Neural crest cell (in vitro differentiated cells): ENCODE measurements at regions not wholly inside any gene's neighbourhood (a gene's known extent, or its start where the extent isn't known, plus 50 kb on each side); places are given as distances from the start of the nearest gene placed in this dataset.

Source experiments
- DNase-seq: peaks from one replicate; pipeline ENCODE4 v3.0.0; 2021; ENCODE audit warnings: low read depth, mixed read lengths, low spot score
- H3K27ac Mint-ChIP-seq: one replicate; pipeline ENCODE4 v1.8.0; 2021; ENCODE audit warnings: mild to moderate bottlenecking, mixed read lengths; ENCODE audit not compliant: unreplicated experiment
- H3K27me3 Mint-ChIP-seq: 2 replicates; pipeline ENCODE4 v1.8.0; 2021; ENCODE audit warnings: low read depth, mild to moderate bottlenecking, mixed read lengths
- H3K36me3 Mint-ChIP-seq: 2 replicates; pipeline ENCODE4 v1.8.0; 2021; ENCODE audit warnings: low read depth, mild to moderate bottlenecking, mixed read lengths
- H3K4me1 Mint-ChIP-seq: 2 replicates; pipeline ENCODE4 v1.8.0; 2021; ENCODE audit warnings: mixed read lengths
- H3K4me3 Mint-ChIP-seq: one replicate; pipeline ENCODE4 v1.8.0; 2021; ENCODE audit warnings: mild to moderate bottlenecking, mixed read lengths
- H3K9me3 Mint-ChIP-seq: 2 replicates; pipeline ENCODE4 v1.8.0; 2021; ENCODE audit warnings: mixed read lengths
- TF ChIP-seq, protein P1 (sequence below): fragments of 200-600 bp; sonication (generic); conservative IDR thresholded peaks from 2 replicates; pipeline ENCODE4 v1.5.0; 2021; ENCODE audit warnings: antibody characterized with exemption, mild to moderate bottlenecking

DNA sequence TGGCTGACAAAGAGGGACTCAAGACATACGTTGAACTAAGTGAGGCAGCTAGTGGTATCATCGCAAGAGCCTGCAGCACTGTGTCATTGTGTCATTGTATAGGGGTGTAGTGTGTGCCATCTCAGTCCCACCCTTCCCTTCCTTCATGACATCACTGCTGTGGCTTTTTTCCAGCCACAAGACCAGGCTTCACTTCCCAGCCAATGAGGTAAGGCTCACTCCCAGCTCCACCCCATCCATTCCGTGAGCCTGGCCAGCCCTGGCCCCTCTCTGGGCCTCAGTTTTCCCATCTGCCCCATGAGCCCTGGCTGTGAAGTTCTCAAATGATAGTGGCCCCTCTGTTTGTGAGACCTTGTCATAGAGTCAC, 134.3 kb upstream of the ZMIZ1 start:
- Mint-ChIP-seq H3K4me1 (peaks cover 34% of the 10 kb centered on the region), H3K27me3 (peaks cover 4% of the 10 kb centered on the region), H3K4me3 (no peak overlapping the region), H3K36me3 (no peaks in the 10 kb centered on the region), H3K27ac (no peak overlapping the region), H3K9me3 (peaks cover 7% of the 10 kb centered on the region)
- no peak for DNase-seq
- TF ChIP-seq, protein P1, sequence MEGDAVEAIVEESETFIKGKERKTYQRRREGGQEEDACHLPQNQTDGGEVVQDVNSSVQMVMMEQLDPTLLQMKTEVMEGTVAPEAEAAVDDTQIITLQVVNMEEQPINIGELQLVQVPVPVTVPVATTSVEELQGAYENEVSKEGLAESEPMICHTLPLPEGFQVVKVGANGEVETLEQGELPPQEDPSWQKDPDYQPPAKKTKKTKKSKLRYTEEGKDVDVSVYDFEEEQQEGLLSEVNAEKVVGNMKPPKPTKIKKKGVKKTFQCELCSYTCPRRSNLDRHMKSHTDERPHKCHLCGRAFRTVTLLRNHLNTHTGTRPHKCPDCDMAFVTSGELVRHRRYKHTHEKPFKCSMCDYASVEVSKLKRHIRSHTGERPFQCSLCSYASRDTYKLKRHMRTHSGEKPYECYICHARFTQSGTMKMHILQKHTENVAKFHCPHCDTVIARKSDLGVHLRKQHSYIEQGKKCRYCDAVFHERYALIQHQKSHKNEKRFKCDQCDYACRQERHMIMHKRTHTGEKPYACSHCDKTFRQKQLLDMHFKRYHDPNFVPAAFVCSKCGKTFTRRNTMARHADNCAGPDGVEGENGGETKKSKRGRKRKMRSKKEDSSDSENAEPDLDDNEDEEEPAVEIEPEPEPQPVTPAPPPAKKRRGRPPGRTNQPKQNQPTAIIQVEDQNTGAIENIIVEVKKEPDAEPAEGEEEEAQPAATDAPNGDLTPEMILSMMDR: no peak

DNA sequence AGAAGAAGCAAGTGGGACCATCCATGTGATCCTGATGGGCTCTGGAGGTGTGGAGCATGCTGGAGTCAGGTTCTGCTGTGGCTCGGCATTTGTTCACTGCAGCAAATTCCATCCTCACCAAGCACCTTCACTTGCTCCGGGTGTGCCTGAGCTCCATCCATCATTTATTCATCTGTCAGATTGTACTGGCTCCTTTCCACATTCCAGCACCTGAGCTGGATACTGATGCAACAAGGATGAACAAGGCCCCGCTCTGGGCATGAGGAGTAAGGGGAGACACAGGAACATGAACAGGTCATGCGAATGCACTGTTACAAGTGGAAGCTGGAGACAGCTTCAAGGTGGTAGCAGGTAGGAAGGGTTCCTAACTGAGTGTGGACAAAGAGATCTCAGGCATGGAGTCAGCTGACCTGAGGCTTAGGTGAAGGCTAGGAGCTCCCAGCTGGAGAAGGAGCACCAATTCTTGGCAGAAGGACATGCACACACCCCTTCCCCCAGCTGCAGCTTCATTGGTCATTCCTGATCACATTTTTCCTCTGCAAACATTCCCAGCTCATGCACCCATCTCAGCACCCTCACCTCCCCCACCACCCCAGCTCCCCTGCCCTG, 133.7 kb upstream of the ZMIZ1 start:
- Mint-ChIP-seq H3K4me1 (peaks cover 34% of the 10 kb centered on the region), H3K9me3 (peaks cover 7% of the 10 kb centered on the region), H3K27me3 (peaks cover 4% of the 10 kb centered on the region), H3K27ac (no peak overlapping the region), H3K4me3 (no peak overlapping the region), H3K36me3 (no peaks in the 10 kb centered on the region)
- TF ChIP-seq, protein P1: no peak
- DNase-seq: no peak

DNA sequence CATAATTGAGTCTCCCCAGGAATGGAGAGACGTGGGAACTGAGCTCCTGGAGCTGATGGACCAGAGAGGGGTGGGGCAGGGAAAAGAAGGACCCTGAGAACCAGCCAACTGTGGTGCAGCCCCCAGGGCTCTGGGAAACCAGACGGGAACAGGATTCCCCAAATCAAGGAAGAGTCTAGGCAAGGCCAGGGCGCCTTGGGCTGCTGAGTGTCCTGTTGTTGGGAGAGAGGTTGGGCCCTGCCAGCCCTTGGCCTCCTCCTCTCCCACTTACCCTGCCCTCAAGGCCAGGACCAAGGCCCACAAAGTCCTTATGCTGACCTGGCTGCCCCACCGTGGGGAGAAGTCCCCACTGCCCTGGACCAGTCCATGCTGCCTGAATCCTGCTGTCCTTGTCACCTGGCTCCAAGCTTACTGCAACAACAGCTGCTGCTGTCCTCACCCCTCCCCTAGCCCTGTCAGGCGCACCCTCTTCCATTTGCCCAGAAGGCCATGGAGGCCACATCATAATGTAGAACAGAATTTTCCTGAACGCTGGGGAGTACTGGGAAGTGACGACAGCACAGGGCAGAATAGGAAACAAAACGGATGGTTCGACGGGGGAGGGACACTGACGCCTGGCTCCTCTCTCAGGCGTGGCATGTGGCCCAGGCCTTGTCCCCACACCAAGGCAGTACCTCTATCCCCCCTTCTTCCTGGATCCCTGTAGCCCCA, 132.9 kb upstream of the ZMIZ1 start:
- H3K27me3 Mint-ChIP-seq: no peaks in the 10 kb centered on the region
- no peak for DNase-seq
- TF ChIP-seq, protein P1: no peak
- no peaks in the 10 kb centered on the region for H3K36me3 Mint-ChIP-seq
- H3K9me3 Mint-ChIP-seq: peaks cover under 1% of the 10 kb centered on the region
- peak overlapping the region; percentile 63 for H3K27ac Mint-ChIP-seq
- H3K4me3 Mint-ChIP-seq: no peak overlapping the region
- peaks cover 26% of the 10 kb centered on the region for H3K4me1 Mint-ChIP-seq

DNA sequence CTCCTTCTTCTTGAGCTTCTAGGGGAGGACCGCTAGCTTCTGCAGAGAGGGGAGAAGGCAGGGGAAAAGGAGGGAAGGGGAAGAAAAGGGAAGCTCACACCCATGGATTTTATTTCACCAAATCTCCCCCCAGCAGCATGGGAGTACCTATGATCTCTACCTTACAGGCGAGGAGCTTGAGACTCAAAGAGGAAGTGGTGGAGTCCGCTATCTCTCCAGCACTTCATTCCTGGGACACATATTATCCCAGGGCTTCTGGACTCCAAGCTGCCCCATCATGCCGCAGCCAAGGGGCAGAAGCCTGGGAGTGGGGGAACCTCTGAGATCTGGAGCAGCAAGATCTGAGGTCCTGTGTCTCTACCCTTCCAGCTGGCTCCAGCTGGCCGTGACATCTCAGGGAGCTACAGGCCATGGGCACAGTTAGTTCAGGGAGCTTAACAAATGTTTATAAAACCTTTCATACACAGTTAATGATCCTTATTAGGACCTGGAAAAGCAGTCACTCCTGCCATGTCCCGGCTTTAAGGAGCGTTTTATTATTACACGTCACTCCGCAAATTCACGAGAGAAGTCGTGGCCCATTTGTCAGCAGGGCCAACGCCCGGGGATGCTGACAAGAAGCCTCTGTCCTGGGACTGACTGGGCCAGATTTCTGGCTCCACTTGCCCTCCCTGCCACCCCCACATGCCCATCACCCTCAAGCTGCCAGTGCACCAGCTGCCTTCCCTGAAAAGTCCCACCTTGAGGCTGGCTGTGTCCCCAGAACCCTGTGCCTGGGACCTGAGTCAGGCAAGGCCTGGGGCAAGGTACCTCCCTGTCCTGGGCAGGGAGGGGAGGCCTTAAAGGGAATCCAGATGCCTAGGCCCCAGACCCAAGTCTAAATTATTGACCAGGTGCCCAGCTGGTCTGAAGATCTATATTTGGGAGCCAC, 132.1 kb upstream of the ZMIZ1 start:
- Mint-ChIP-seq H3K4me3 (no peak overlapping the region), H3K4me1 (peaks cover 19% of the 10 kb centered on the region), H3K27ac (no peak overlapping the region), H3K9me3 (no peaks in the 10 kb centered on the region), H3K27me3 (no peaks in the 10 kb centered on the region), H3K36me3 (no peaks in the 10 kb centered on the region)
- TF ChIP-seq, protein P1: no peak
- DNase-seq: no peak

DNA sequence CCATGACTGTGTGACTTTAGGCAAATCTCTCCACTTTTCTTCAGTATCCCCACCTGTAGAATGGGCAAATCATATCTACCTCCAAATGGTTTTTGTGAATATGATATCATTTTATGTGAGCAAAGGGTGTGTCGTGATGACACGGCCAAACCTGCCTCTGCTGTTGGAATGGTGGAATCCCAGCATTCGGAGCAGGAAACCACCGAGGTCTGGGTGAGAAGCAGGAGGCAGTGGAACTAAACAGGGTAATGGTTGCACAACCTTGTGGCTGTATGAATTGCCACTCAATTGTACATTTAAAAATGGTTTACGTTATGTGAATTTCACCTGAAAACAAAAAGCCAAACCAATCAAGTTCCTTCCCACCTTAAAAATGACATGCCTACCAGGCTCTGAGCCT, 131.4 kb upstream of the ZMIZ1 start:
- Mint-ChIP-seq H3K4me1 (peaks cover 12% of the 10 kb centered on the region), H3K27ac (no peak overlapping the region), H3K27me3 (no peaks in the 10 kb centered on the region), H3K9me3 (no peaks in the 10 kb centered on the region), H3K4me3 (no peak overlapping the region), H3K36me3 (no peaks in the 10 kb centered on the region)
- TF ChIP-seq, protein P1: no peak
- no peak for DNase-seq
